ENCODE measurements at regions not wholly inside any gene's neighbourhood (a gene's known extent, or its start where the extent isn't known, plus 50 kb on each side); places are given as distances from the start of the nearest gene placed in this dataset.

DNA sequence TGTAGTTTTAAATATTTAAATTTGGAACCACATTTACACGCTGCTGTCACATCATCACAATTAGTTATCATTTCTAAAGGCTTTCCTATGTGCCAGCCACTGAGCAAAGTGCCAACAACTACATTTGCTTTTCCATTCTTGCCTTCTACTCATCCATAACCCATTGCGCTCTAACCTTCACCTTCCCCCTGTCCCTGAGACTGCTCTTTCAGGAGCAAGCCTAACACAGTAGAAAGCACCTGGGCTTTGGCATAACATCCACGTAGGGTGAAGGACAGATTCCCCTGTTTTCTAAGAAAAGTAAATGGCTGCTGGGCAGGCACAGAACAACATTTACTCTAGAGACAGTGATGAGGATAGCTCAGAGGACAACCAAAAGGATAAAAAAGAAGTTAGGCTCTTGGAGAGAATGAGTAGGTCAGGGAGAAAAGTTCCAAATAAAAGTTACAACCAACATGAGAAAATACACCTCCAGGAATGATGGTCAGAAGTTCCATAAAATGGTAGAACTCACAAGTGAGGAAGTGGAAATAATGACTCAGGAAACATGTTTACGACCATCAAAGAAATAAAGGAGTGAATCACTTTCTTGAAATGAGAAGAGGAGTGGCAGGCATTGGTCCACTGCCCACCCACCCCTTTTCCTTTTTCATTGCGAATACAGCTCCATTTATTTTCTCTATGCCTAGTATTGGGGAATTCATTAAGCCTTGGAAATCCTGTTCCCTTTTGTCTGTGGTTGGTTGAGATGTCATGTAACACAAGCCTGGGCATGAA is 77.2 kb downstream of the PFDN4 start:
- CTCF ChIA-PET, result no interaction called here
- Mint-ChIP-seq H3K27ac (0 out of 2 replicates have a peak overlapping the region, but pooled peaks have one; percentile 20), H3K36me3 (no peaks in the 10 kb centered on the region), H3K9me3 (no peaks in the 10 kb centered on the region), H3K27me3 (ENCODE audit: low read depth) (no peaks in the 10 kb centered on the region), H3K4me3 (no peak overlapping the region), H3K4me1 (peaks cover 13% of the 10 kb centered on the region)
- POLR2A ChIA-PET, result no interaction called here
- TF ChIP-seq NR1H2 (CRISPR knock-in tag; IDR thresholded peaks at IDR 0.05), result no peak
- TF ChIP-seq, protein P1, sequence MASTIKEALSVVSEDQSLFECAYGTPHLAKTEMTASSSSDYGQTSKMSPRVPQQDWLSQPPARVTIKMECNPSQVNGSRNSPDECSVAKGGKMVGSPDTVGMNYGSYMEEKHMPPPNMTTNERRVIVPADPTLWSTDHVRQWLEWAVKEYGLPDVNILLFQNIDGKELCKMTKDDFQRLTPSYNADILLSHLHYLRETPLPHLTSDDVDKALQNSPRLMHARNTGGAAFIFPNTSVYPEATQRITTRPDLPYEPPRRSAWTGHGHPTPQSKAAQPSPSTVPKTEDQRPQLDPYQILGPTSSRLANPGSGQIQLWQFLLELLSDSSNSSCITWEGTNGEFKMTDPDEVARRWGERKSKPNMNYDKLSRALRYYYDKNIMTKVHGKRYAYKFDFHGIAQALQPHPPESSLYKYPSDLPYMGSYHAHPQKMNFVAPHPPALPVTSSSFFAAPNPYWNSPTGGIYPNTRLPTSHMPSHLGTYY (CRISPR knock-in tag; IDR thresholded peaks at IDR 0.05), result no peak
- no peak for TF ChIP-seq CREB1 (CRISPR knock-in tag; IDR thresholded peaks at IDR 0.05)
- TF ChIP-seq, protein P2, sequence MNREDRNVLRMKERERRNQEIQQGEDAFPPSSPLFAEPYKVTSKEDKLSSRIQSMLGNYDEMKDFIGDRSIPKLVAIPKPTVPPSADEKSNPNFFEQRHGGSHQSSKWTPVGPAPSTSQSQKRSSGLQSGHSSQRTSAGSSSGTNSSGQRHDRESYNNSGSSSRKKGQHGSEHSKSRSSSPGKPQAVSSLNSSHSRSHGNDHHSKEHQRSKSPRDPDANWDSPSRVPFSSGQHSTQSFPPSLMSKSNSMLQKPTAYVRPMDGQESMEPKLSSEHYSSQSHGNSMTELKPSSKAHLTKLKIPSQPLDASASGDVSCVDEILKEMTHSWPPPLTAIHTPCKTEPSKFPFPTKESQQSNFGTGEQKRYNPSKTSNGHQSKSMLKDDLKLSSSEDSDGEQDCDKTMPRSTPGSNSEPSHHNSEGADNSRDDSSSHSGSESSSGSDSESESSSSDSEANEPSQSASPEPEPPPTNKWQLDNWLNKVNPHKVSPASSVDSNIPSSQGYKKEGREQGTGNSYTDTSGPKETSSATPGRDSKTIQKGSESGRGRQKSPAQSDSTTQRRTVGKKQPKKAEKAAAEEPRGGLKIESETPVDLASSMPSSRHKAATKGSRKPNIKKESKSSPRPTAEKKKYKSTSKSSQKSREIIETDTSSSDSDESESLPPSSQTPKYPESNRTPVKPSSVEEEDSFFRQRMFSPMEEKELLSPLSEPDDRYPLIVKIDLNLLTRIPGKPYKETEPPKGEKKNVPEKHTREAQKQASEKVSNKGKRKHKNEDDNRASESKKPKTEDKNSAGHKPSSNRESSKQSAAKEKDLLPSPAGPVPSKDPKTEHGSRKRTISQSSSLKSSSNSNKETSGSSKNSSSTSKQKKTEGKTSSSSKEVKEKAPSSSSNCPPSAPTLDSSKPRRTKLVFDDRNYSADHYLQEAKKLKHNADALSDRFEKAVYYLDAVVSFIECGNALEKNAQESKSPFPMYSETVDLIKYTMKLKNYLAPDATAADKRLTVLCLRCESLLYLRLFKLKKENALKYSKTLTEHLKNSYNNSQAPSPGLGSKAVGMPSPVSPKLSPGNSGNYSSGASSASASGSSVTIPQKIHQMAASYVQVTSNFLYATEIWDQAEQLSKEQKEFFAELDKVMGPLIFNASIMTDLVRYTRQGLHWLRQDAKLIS (CRISPR knock-in tag; IDR thresholded peaks at IDR 0.05; ENCODE audit: borderline replicate concordance), result no peak
- no peak for TF ChIP-seq ZNF121 (CRISPR knock-in tag; IDR thresholded peaks at IDR 0.05)
- TF ChIP-seq, protein P3, sequence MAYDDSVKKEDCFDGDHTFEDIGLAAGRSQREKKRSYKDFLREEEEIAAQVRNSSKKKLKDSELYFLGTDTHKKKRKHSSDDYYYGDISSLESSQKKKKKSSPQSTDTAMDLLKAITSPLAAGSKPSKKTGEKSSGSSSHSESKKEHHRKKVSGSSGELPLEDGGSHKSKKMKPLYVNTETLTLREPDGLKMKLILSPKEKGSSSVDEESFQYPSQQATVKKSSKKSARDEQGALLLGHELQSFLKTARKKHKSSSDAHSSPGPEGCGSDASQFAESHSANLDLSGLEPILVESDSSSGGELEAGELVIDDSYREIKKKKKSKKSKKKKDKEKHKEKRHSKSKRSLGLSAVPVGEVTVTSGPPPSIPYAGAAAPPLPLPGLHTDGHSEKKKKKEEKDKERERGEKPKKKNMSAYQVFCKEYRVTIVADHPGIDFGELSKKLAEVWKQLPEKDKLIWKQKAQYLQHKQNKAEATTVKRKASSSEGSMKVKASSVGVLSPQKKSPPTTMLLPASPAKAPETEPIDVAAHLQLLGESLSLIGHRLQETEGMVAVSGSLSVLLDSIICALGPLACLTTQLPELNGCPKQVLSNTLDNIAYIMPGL (CRISPR knock-in tag; IDR thresholded peaks at IDR 0.05), result no peak
- no peak for TF ChIP-seq GRHL2 (CRISPR knock-in tag; IDR thresholded peaks at IDR 0.05; ENCODE audit: insufficient replicate concordance, severe bottlenecking)
- TF ChIP-seq NFATC4 (CRISPR knock-in tag; IDR thresholded peaks at IDR 0.05), result no peak
- TF ChIP-seq, protein P4, sequence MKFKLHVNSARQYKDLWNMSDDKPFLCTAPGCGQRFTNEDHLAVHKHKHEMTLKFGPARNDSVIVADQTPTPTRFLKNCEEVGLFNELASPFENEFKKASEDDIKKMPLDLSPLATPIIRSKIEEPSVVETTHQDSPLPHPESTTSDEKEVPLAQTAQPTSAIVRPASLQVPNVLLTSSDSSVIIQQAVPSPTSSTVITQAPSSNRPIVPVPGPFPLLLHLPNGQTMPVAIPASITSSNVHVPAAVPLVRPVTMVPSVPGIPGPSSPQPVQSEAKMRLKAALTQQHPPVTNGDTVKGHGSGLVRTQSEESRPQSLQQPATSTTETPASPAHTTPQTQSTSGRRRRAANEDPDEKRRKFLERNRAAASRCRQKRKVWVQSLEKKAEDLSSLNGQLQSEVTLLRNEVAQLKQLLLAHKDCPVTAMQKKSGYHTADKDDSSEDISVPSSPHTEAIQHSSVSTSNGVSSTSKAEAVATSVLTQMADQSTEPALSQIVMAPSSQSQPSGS (CRISPR knock-in tag; IDR thresholded peaks at IDR 0.05; ENCODE audit: borderline replicate concordance, low read depth), result no peak
- TF ChIP-seq, protein P5, sequence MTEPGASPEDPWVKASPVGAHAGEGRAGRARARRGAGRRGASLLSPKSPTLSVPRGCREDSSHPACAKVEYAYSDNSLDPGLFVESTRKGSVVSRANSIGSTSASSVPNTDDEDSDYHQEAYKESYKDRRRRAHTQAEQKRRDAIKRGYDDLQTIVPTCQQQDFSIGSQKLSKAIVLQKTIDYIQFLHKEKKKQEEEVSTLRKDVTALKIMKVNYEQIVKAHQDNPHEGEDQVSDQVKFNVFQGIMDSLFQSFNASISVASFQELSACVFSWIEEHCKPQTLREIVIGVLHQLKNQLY (CRISPR knock-in tag; IDR thresholded peaks at IDR 0.05), result no peak
- no peak for TF ChIP-seq TP53 (CRISPR knock-in tag; IDR thresholded peaks at IDR 0.05)
- TF ChIP-seq ETV6 (CRISPR knock-in tag; IDR thresholded peaks at IDR 0.05), result no peak
- TF ChIP-seq FOXJ3 (CRISPR knock-in tag; IDR thresholded peaks at IDR 0.05; ENCODE audit: borderline replicate concordance), result no peak
- TF ChIP-seq, protein P6, sequence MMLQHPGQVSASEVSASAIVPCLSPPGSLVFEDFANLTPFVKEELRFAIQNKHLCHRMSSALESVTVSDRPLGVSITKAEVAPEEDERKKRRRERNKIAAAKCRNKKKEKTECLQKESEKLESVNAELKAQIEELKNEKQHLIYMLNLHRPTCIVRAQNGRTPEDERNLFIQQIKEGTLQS (CRISPR knock-in tag; conservative IDR thresholded peaks at IDR 0.05), result no peak
- ATAC-seq (no peak), DNase-seq (ENCODE audit: low spot score) (no peak)

DNA sequence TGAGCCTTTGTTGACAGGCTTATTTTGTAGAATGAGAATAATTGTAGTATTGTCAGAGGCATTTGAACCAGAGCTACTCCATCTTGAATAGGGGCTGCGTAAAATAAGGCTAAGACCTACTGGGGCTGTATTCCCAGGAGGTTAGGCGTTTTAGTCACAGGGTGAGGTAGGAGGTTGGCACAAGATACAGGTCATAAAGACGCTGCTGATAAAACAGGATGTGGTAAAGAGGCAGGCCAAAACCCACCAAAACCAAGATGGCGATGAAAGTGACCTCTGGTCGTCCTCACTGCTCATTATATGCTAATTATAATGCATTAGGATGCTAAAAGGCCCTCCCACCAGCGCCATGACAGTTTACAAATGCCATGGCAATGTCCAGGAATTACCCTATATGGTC is 82.7 kb downstream of the PFDN4 start:
- Mint-ChIP-seq H3K36me3 (no peaks in the 10 kb centered on the region), H3K4me1 (peaks cover 37% of the 10 kb centered on the region), H3K9me3 (no peaks in the 10 kb centered on the region), H3K27me3 (ENCODE audit: low read depth) (no peaks in the 10 kb centered on the region), H3K4me3 (no peak overlapping the region), H3K27ac (peak overlapping the region; percentile 36; the same call in 1 of the 2 replicates)
- ChIA-PET POLR2A (no interaction called here), CTCF (interaction anchor here (0.5 kb wide), 1 partner anchor 919 kb away, joined by 3 read pairs; no protein-coding TSS in a partner anchor)
- DNase-seq (ENCODE audit: low spot score), result no peak
- no peak for ATAC-seq
- TF ChIP-seq NR2C2 (CRISPR knock-in tag; IDR thresholded peaks at IDR 0.05) (no peak), ZNF219 (CRISPR knock-in tag; IDR thresholded peaks at IDR 0.05; ENCODE audit: borderline replicate concordance) (no peak), CREB1 (CRISPR knock-in tag; IDR thresholded peaks at IDR 0.05) (no peak), ZNF396 (CRISPR knock-in tag; IDR thresholded peaks at IDR 0.05; ENCODE audit: borderline replicate concordance) (no peak), GRHL2 (CRISPR knock-in tag; IDR thresholded peaks at IDR 0.05; ENCODE audit: insufficient replicate concordance, severe bottlenecking) (no peak), MYBL2 (CRISPR knock-in tag; IDR thresholded peaks at IDR 0.05) (no peak), ZNF317 (CRISPR knock-in tag; IDR thresholded peaks at IDR 0.05; ENCODE audit: borderline replicate concordance, low read depth) (no peak), TP53 (CRISPR knock-in tag; IDR thresholded peaks at IDR 0.05) (no peak), ESRRA (CRISPR knock-in tag; IDR thresholded peaks at IDR 0.05; ENCODE audit: borderline replicate concordance) (no peak)
- TF ChIP-seq, protein P7, sequence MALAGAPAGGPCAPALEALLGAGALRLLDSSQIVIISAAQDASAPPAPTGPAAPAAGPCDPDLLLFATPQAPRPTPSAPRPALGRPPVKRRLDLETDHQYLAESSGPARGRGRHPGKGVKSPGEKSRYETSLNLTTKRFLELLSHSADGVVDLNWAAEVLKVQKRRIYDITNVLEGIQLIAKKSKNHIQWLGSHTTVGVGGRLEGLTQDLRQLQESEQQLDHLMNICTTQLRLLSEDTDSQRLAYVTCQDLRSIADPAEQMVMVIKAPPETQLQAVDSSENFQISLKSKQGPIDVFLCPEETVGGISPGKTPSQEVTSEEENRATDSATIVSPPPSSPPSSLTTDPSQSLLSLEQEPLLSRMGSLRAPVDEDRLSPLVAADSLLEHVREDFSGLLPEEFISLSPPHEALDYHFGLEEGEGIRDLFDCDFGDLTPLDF (CRISPR knock-in tag; IDR thresholded peaks at IDR 0.05), result no peak
- TF ChIP-seq, protein P5 (CRISPR knock-in tag; IDR thresholded peaks at IDR 0.05), result no peak
